BJ (cell line): ENCODE measurements at regions not wholly inside any gene's neighbourhood (a gene's known extent, or its start where the extent isn't known, plus 50 kb on each side); places are given as distances from the start of the nearest gene placed in this dataset.

Experiments
- CTCF ChIA-PET: fragments of 350-600 bp; formaldehyde crosslinking; extraction: SDS; loops from one replicate; lab custom pipeline; 2021; ENCODE audit warnings: antibody characterized with exemption, inconsistent platforms; lab: Yijun Ruan, JAX
- POLR2A ChIA-PET: fragments of 300-600 bp; sonication (Branson Sonifier 250); formaldehyde crosslinking; extraction: SDS; loops from one replicate; lab custom pipeline; 2021; ENCODE audit warnings: antibody characterized with exemption; lab: Charles Lee
- DNase-seq: peaks from one replicate; pipeline ENCODE4 v3.0.0-alpha.2; 2011; ENCODE audit warnings: low read depth
- H3K27me3 ChIP-seq: 2 replicates; pipeline ENCODE4 v1.6.0; 2011; ENCODE audit warnings: low read length; ENCODE audit not compliant: control insufficient read depth, insufficient read depth
- H3K36me3 ChIP-seq: 2 replicates; pipeline ENCODE4 v1.5.1; 2011; ENCODE audit warnings: low read length; ENCODE audit not compliant: control insufficient read depth, insufficient read depth
- H3K4me3 ChIP-seq: 2 replicates; pipeline ENCODE4 v1.5.1; 2011; ENCODE audit warnings: low read depth, mild to moderate bottlenecking, control low read depth, low read length
- CTCF ChIP-seq: IDR thresholded peaks from 2 replicates; pipeline ENCODE4 v1.5.1; 2011; ENCODE audit warnings: low read depth, mild to moderate bottlenecking, control low read depth, inconsistent platforms, low read length, moderate library complexity; ENCODE audit not compliant: insufficient read depth

- DNase-seq: no peak
- CTCF ChIA-PET: interaction anchor here (0.6 kb wide), 1 partner anchor 752 kb away, joined by 3 read pairs; no protein-coding TSS in a partner anchor
- POLR2A ChIA-PET: no interaction called here
- no peak for TF ChIP-seq CTCF
- Histone ChIP-seq H3K27me3 (no peaks in the 10 kb centered on the region), H3K4me3 (no peak overlapping the region), H3K36me3 (no peaks in the 10 kb centered on the region)
Observed at GRCh38 chr13:26117620-26118019, 65.8 kb upstream of the SHISA2 start.

- 0 out of 2 replicates have a peak, but pooled peaks have one; percentile 18 for TF ChIP-seq CTCF
- ChIA-PET POLR2A (no interaction called here), CTCF (interaction anchor here (0.9 kb wide), 1 partner anchor 14 kb away, joined by 3 read pairs; no protein-coding TSS in a partner anchor)
- DNase-seq: no peak
- no peaks in the 10 kb centered on the region for H3K36me3 ChIP-seq
- no peaks in the 10 kb centered on the region for H3K27me3 ChIP-seq
- no peak overlapping the region for H3K4me3 ChIP-seq
Observed at GRCh38 chr13:26112843-26113242, 61.0 kb upstream of the SHISA2 start.

- H3K27me3 ChIP-seq: no peaks in the 10 kb centered on the region
- TF ChIP-seq CTCF: no peak
- ChIA-PET CTCF (interaction anchor here (0.6 to 0.9 kb wide), 3 partner anchors 13 to 560 kb away, joined by 3 to 4 read pairs (median 3); no protein-coding TSS in a partner anchor), POLR2A (no interaction called here)
- DNase-seq: no peak
- H3K36me3 ChIP-seq: no peaks in the 10 kb centered on the region
- H3K4me3 ChIP-seq: no peak overlapping the region
Observed at GRCh38 chr13:26111797-26112196, 60.0 kb upstream of the SHISA2 start.
